Mucosa of rectum (tissue), 2 donors: ENCODE measurements at regions not wholly inside any gene's neighbourhood (a gene's known extent, or its start where the extent isn't known, plus 50 kb on each side); places are given as distances from the start of the nearest gene placed in this dataset.

ENCODE experiments used
- H3K27ac ChIP-seq, 2 donors: one replicate each; pipeline ENCODE4 v1.7.0; 2013; ENCODE audit warnings: inconsistent platforms in 2 of 2, low read depth in 2 of 2, low read length in 2 of 2
- H3K27me3 ChIP-seq, 2 donors: one replicate each; pipeline ENCODE4 v1.7.0; 2013; ENCODE audit warnings: low read length in 2 of 2; ENCODE audit not compliant: control insufficient read depth in 2 of 2, insufficient read depth in 2 of 2
- H3K36me3 ChIP-seq, 2 donors: one replicate each; pipeline ENCODE4 v1.7.0; 2013; ENCODE audit warnings: low read length in 2 of 2; ENCODE audit not compliant: control insufficient read depth in 2 of 2, insufficient read depth in 2 of 2
- H3K4me1 ChIP-seq, 2 donors: one replicate each; pipeline ENCODE4 v1.7.0; 2013; ENCODE audit warnings: low read length in 2 of 2, mild to moderate bottlenecking in 1 of 2; ENCODE audit not compliant: control insufficient read depth in 2 of 2, insufficient read depth in 2 of 2
- H3K4me3 ChIP-seq, 2 donors: one replicate each; pipeline ENCODE4 v1.7.0; 2013; ENCODE audit warnings: low read length in 2 of 2
- H3K9ac ChIP-seq, 2 donors: one replicate each; pipeline ENCODE4 v1.7.0; 2013; ENCODE audit warnings: low read length in 2 of 2, low read depth in 1 of 2, mild to moderate bottlenecking in 1 of 2
- H3K9me3 ChIP-seq, 2 donors: one replicate each; pipeline ENCODE4 v1.7.0; 2013; ENCODE audit warnings: low read length in 2 of 2; ENCODE audit not compliant: control insufficient read depth in 2 of 2
- donor health status: healthy.
- donor health status: Normal muscosa, but diverticular disease.

DNA sequence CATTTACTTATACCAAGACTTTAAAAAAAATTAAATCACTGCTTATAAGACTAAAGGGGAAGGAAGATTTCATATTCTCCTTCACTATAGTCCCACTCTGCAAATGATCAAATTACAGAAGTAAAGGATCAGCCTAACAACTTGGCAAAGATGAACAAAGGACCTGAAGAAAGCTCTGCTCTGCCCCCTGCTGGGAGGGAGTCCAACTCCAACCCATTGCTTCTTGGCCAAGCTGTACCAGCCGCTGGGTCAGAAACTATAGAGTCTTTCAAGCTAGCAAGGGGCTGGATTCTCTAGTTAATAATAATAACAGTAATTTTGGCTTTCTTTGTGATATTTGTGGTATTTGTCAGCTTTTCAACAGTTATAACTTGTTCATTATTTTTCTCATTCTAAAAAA lies 927.0 kb upstream of the CRIM1 start:
- Histone ChIP-seq H3K4me3 (no peak overlapping the region), H3K9ac (no peak overlapping the region), H3K27me3 (no peaks in the 10 kb centered on the region), H3K4me1 (no peaks in the 10 kb centered on the region), H3K36me3 (no peaks in the 10 kb centered on the region), H3K27ac (no peak overlapping the region), H3K9me3 (no peaks in the 10 kb centered on the region)

DNA sequence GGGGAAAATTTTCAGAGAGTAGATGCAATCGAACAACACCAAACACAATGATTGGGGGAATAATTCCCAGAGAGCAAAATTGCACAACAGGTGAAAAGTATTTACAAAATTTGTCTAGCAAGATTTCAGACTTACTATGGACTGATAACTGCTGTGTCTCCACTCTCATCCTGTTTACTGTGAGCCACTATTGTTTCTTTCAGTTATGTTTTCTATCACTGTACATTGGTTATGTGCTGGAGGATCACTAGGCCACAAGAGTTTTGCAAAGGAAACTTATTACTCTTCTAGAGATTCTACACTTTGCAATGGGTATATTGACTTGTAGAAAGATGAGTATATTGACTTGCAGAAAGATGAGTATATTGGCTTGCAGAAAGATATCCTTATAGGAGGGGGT lies 934.1 kb upstream of the CRIM1 start:
- Histone ChIP-seq H3K4me1 (no peaks in the 10 kb centered on the region), H3K27ac (no peak overlapping the region), H3K9ac (no peak overlapping the region), H3K4me3 (no peak overlapping the region), H3K36me3 (no peaks in the 10 kb centered on the region), H3K9me3 (no peaks in the 10 kb centered on the region), H3K27me3 (no peaks in the 10 kb centered on the region)

DNA sequence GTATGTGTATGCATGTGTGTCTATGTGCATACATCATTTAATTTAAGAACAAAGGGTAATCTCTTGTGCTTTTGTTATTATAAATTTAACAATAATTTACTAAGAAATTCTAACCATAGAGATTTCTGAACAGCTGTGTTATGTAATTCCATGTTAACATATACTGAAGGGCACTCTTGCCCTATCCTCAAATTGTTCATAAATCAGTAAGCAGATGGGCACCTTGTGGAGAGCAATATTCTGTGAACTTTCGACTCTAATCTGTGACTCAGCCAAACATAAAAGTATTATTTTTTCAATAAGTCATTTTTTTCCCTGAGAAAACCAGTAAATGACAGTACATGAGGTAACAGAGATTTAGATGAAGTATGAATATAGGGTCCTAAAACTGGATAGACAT lies 938.3 kb upstream of the CRIM1 start:
- no peaks in the 10 kb centered on the region for H3K27me3 ChIP-seq
- H3K27ac ChIP-seq: no peak overlapping the region
- no peaks in the 10 kb centered on the region for H3K36me3 ChIP-seq
- no peak overlapping the region for H3K9ac ChIP-seq
- no peak overlapping the region for H3K4me3 ChIP-seq
- no peaks in the 10 kb centered on the region for H3K4me1 ChIP-seq
- no peaks in the 10 kb centered on the region for H3K9me3 ChIP-seq

GRCh38 chr2:35416391-35417140 lies 939.0 kb upstream of the CRIM1 start:
- Histone ChIP-seq H3K4me1 (no peaks in the 10 kb centered on the region), H3K27me3 (no peaks in the 10 kb centered on the region), H3K4me3 (no peak overlapping the region), H3K27ac (no peak overlapping the region), H3K36me3 (no peaks in the 10 kb centered on the region), H3K9ac (no peak overlapping the region), H3K9me3 (no peaks in the 10 kb centered on the region)

DNA sequence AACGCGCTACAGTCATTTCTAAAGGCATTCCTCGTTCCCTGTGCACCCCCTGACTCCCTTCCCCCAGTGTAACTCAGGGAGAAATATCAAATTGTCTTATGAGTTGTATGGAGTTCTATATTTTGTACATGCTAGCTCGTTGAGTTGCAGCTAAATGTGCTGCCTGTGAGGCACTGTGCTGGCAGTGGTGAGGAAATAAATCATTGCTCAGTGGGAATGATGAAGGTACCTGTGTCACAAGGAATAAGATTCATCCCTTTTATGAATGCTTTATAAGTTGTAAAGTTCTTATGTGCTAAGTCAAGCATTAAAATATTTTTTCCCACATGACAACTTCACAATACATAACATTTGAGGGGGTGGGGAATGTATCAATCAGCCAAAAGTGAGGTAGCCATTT lies 939.6 kb upstream of the CRIM1 start:
- Histone ChIP-seq H3K4me3 (no peak overlapping the region), H3K4me1 (no peaks in the 10 kb centered on the region), H3K36me3 (no peaks in the 10 kb centered on the region), H3K27ac (no peak overlapping the region), H3K9ac (no peak overlapping the region), H3K9me3 (no peaks in the 10 kb centered on the region), H3K27me3 (no peaks in the 10 kb centered on the region)

DNA sequence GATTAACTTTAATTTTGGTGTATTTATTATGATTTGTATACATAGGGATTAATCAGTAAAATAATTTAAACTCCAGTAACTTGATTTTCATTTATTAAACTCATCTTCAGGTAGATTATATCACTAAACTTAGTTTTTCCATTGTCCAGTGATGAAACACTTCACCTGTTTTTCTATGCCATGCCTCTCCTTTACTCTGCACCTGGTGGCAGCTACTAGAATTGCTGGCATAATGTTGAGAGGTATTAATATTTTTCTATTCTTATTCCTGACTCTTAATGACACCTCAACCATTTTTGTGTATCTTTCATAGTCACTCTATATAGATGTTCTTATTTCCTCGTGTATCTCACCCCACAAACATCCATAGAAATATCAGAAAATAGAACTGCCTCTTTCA lies 940.3 kb upstream of the CRIM1 start:
- Histone ChIP-seq H3K9me3 (no peaks in the 10 kb centered on the region), H3K4me1 (no peaks in the 10 kb centered on the region), H3K9ac (no peak overlapping the region), H3K27me3 (no peaks in the 10 kb centered on the region), H3K36me3 (no peaks in the 10 kb centered on the region), H3K27ac (no peak overlapping the region), H3K4me3 (no peak overlapping the region)

GRCh38 chr2:35410431-35411061 lies 945.0 kb upstream of the CRIM1 start:
- Histone ChIP-seq H3K36me3 (no peaks in the 10 kb centered on the region), H3K9ac (no peak overlapping the region), H3K27ac (no peak overlapping the region), H3K27me3 (no peaks in the 10 kb centered on the region), H3K4me3 (no peak overlapping the region), H3K9me3 (no peaks in the 10 kb centered on the region), H3K4me1 (no peaks in the 10 kb centered on the region)

DNA sequence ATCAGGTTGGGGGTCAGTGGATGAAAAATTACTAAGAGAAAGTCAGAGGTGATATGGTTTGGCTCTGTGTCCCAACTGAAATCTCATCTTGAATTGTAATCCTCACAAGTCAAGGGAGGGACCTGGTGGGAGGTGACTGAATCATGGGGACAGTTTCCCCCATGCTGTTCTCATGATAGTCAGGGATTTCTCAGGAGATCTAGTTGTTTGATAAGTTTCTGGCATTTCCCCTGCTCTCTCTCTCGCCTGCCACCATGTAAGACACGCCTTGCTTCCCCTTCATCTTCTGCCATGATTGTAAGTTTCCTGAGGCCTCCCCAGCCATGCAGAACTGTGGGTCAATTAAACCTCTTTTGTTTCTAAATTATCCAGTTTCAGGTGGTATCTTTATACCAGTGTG lies 945.8 kb upstream of the CRIM1 start:
- no peaks in the 10 kb centered on the region for H3K4me1 ChIP-seq
- no peaks in the 10 kb centered on the region for H3K36me3 ChIP-seq
- no peak overlapping the region for H3K9ac ChIP-seq
- H3K9me3 ChIP-seq: no peaks in the 10 kb centered on the region
- no peaks in the 10 kb centered on the region for H3K27me3 ChIP-seq
- no peak overlapping the region for H3K27ac ChIP-seq
- H3K4me3 ChIP-seq: no peak overlapping the region

- Histone ChIP-seq H3K9ac (no peak overlapping the region), H3K4me1 (no peaks in the 10 kb centered on the region), H3K4me3 (no peak overlapping the region), H3K27me3 (no peaks in the 10 kb centered on the region), H3K9me3 (no peaks in the 10 kb centered on the region), H3K27ac (no peak overlapping the region), H3K36me3 (no peaks in the 10 kb centered on the region)
Measured at GRCh38 chr2:35408320-35408719, 947.3 kb upstream of the CRIM1 start.

GRCh38 chr2:35391736-35392442 lies 963.7 kb upstream of the CRIM1 start:
- H3K27me3 ChIP-seq: no peaks in the 10 kb centered on the region
- H3K9me3 ChIP-seq: no peaks in the 10 kb centered on the region
- H3K27ac ChIP-seq: no peak overlapping the region
- H3K9ac ChIP-seq: no peak overlapping the region
- H3K4me1 ChIP-seq: no peaks in the 10 kb centered on the region
- H3K4me3 ChIP-seq: no peak overlapping the region
- no peaks in the 10 kb centered on the region for H3K36me3 ChIP-seq
